GM12878 (cell line): ENCODE measurements at regions not wholly inside any gene's neighbourhood (a gene's known extent, or its start where the extent isn't known, plus 50 kb on each side); places are given as distances from the start of the nearest gene placed in this dataset.

Source experiments
- ATAC-seq: fragments of 200-7000 bp; cut with Tn5 transposase; 3 replicates; pipeline ENCODE4 v1.9.1; 2020; ENCODE audit warnings: mild to moderate bottlenecking, moderate library complexity
- BruUV-seq: library from RNA; stranded (reverse); fragments of 400-500 nt; replicated peaks from 2 replicates; lab custom pipeline; 2021; lab: Mats Ljungman, UMichigan
- CTCF ChIA-PET: fragments of 300-600 bp; sonication (Branson Sonifier 250); formaldehyde crosslinking; extraction: SDS; loops from one replicate; lab custom pipeline; 2021; ENCODE audit warnings: inconsistent platforms; lab: Yijun Ruan, JAX
- POLR2A ChIA-PET: fragments of 350-600 bp; formaldehyde crosslinking; extraction: SDS; loops from one replicate; lab custom pipeline; 2021; ENCODE audit warnings: inconsistent platforms; lab: Charles Lee
- RAD21 ChIA-PET: fragments of 300-600 bp; sonication (Branson Sonifier 250); formaldehyde crosslinking; loops from one replicate; lab custom pipeline; 2023; ENCODE audit warnings: antibody characterized with exemption; ENCODE audit not compliant: unreplicated experiment; lab: Charles Lee
- SMC1A ChIA-PET: fragments of 300-600 bp; sonication (Branson Sonifier 250); formaldehyde crosslinking; loops from one replicate; lab custom pipeline; 2023; ENCODE audit not compliant: unreplicated experiment, uncharacterized antibody; lab: Charles Lee
- DNase-seq: peaks from one replicate; pipeline ENCODE4 v3.0.0-alpha.2; 2011; ENCODE audit warnings: low read depth, low spot score
- FAIRE-seq: peaks from 3 replicates; lab custom pipeline; 2011; peaks lifted over from hg19 to GRCh38; lab: Jason Lieb, UNC
- H2AFZ ChIP-seq: 2 replicates; pipeline ENCODE4 v1.6.0; 2011; ENCODE audit warnings: low read depth, low read length, control low read depth; ENCODE audit not compliant: control insufficient read depth
- H3K27ac ChIP-seq: 2 replicates; pipeline ENCODE4 v1.5.1; 2011; ENCODE audit warnings: control low read depth; ENCODE audit not compliant: control insufficient read depth, insufficient read depth
- H3K27me3 ChIP-seq, 2 experiments: replicated peaks in 1 of 2; 2 replicates each; pipeline versions ENCODE4 v1.6.0 to v1.6.1; 2011; ENCODE audit warnings: low read length in 1 of 2; ENCODE audit not compliant: control insufficient read depth in 2 of 2, insufficient read depth in 2 of 2
- H3K36me3 ChIP-seq, 2 experiments: 2 replicates each; pipeline ENCODE4 v1.5.1; 2011; ENCODE audit warnings: low read length in 1 of 2; ENCODE audit not compliant: control insufficient read depth in 2 of 2, insufficient read depth in 2 of 2
- H3K4me1 ChIP-seq: 2 replicates; pipeline ENCODE4 v1.6.1; 2011; ENCODE audit warnings: mild to moderate bottlenecking, low read length, moderate library complexity, mixed read lengths; ENCODE audit not compliant: control insufficient read depth, insufficient read depth
- H3K4me2 ChIP-seq: 2 replicates; pipeline ENCODE4 v1.6.0; 2011; ENCODE audit warnings: control low read depth; ENCODE audit not compliant: control insufficient read depth, insufficient read depth
- H3K4me3 ChIP-seq: fragments of 200-600 bp; sonication (generic); 2 replicates; pipeline ENCODE4 v1.5.1; 2016
- H3K79me2 ChIP-seq: 2 replicates; pipeline ENCODE4 v1.6.0; 2011; ENCODE audit warnings: low read length; ENCODE audit not compliant: control insufficient read depth, insufficient read depth
- H3K9ac ChIP-seq: 2 replicates; pipeline ENCODE4 v1.8.0; 2011; ENCODE audit warnings: low read length, control low read depth, mixed read lengths; ENCODE audit not compliant: control insufficient read depth, insufficient read depth
- H3K9me3 ChIP-seq: replicated peaks from 3 replicates; pipeline ENCODE4 v1.5.1; 2011; ENCODE audit warnings: mild to moderate bottlenecking, low read length; ENCODE audit not compliant: control insufficient read depth, insufficient read depth
- H4K20me1 ChIP-seq: 2 replicates; pipeline ENCODE4 v1.6.0; 2011; ENCODE audit not compliant: control insufficient read depth, insufficient read depth
- ETV6 ChIP-seq, 2 experiments: fragments of 450-650 bp in 1 of 2; IDR thresholded peaks in 1 of 2; conservative IDR thresholded peaks in 1 of 2; 2 replicates each; pipeline ENCODE4 v1.6.1; 2014; ENCODE audit warnings: antibody characterized with exemption in 1 of 2, borderline replicate concordance in 1 of 2, low read depth in 1 of 2, mild to moderate bottlenecking in 1 of 2, moderate library complexity in 1 of 2
- POLR2AphosphoS5 ChIP-seq: IDR thresholded peaks from 2 replicates; pipeline ENCODE4 v1.6.1; 2011; ENCODE audit warnings: mild to moderate bottlenecking, low read length, inconsistent platforms
- STAT1 ChIP-seq: fragments of 450-650 bp; conservative IDR thresholded peaks from 2 replicates; pipeline ENCODE4 v1.6.1; 2014; ENCODE audit warnings: antibody characterized with exemption, mild to moderate bottlenecking
- ZBTB11 ChIP-seq: fragments of 450-650 bp; formaldehyde crosslinking; IDR thresholded peaks from 2 replicates; pipeline ENCODE4 v1.5.0; 2022; ENCODE audit warnings: mild to moderate bottlenecking, missing genetic modification characterization
- ZSCAN29 ChIP-seq: fragments of 450-650 bp; IDR thresholded peaks from 2 replicates; pipeline ENCODE4 v1.6.1; 2017; ENCODE audit warnings: mild to moderate bottlenecking, moderate library complexity
- WGBS: methylation state at CpG from one replicate; pipeline ENCODE4 v1.1.6; 2016; ENCODE audit warnings: low lambda C conversion rate; ENCODE audit not compliant: insufficient replicate concordance, insufficient coverage; ENCODE audit errors: missing lambda C conversion rate; 5-methylcytosine and 5-hydroxymethylcytosine counted together
- in situ Hi-C: fragments of 300-500 bp; cut with MboI; formaldehyde crosslinking; loops from 9 replicates; pipeline ENCODE4 v1.14.3; 2018; ENCODE audit warnings: mixed read lengths
- intact Hi-C: fragments of 100-400 bp; cut with micrococcal nuclease; formaldehyde crosslinking; loops from one replicate; pipeline ENCODE4 v1.14.2; 2022; ENCODE audit not compliant: unreplicated experiment

GRCh38 chr3:144067059-144067458 is 95.4 kb downstream of the DIPK2A start (continued):
- TF ChIP-seq ETV6 (conservative IDR thresholded peaks at IDR 0.05 in 1 of 2, IDR thresholded peaks at IDR 0.05 in 1 of 2; ENCODE audit: borderline replicate concordance in 1 of 2, low read depth in 1 of 2) (no peak), POLR2AphosphoS5 (no peak)

GRCh38 chr3:144073698-144074097 is 102.1 kb downstream of the DIPK2A start:
- FAIRE-seq (peak; percentile 23), ATAC-seq (no peak), DNase-seq (no peak)
- Histone ChIP-seq H3K27ac (no peak overlapping the region), H3K4me2 (no peak overlapping the region), H4K20me1 (no peaks in the 10 kb centered on the region), H2AFZ (no peak overlapping the region), H3K36me3 (no peaks in the 10 kb centered on the region), H3K9me3 (peaks cover 10% of the 10 kb centered on the region; the same call in 2 of the 3 replicates), H3K4me1 (no peaks in the 10 kb centered on the region), H3K9ac (no peak overlapping the region), H3K4me3 (no peak overlapping the region), H3K79me2 (no peaks in the 10 kb centered on the region), H3K27me3 (no peaks in the 10 kb centered on the region)
- POLR2A ChIA-PET: no interaction called here
- SMC1A ChIA-PET: no interaction called here
- in situ Hi-C loops: no loop called here
- 50% methylated on average over 1 of the region's 1 CpG for WGBS
- no peak for TF ChIP-seq ZBTB11
- TF ChIP-seq STAT1: no peak
- no peak for TF ChIP-seq ZSCAN29
- CTCF ChIA-PET: no interaction called here
- intact Hi-C loops: no loop called here
- RAD21 ChIA-PET: no interaction called here
- BruUV-seq: no TSS peak
